Endothelial cell (in vitro differentiated cells): ENCODE measurements at regions not wholly inside any gene's neighbourhood (a gene's known extent, or its start where the extent isn't known, plus 50 kb on each side); places are given as distances from the start of the nearest gene placed in this dataset.

Experiments used
- DNase-seq: peaks from one replicate; pipeline ENCODE4 v3.0.0; 2021; ENCODE audit warnings: low spot score
- H3K27ac Mint-ChIP-seq: one replicate; pipeline ENCODE4 v1.8.0; 2021; ENCODE audit warnings: mixed read lengths, inconsistent platforms; ENCODE audit not compliant: unreplicated experiment
- H3K27me3 Mint-ChIP-seq: one replicate; pipeline ENCODE4 v1.8.0; 2021; ENCODE audit warnings: mild to moderate bottlenecking, moderate library complexity, mixed read lengths, inconsistent platforms; ENCODE audit not compliant: unreplicated experiment
- H3K36me3 Mint-ChIP-seq: one replicate; pipeline ENCODE4 v1.8.0; 2021; ENCODE audit warnings: mild to moderate bottlenecking, low read depth, mixed read lengths, inconsistent platforms; ENCODE audit not compliant: unreplicated experiment
- H3K4me1 Mint-ChIP-seq: one replicate; pipeline ENCODE4 v1.8.0; 2021; ENCODE audit warnings: mild to moderate bottlenecking, mixed read lengths, inconsistent platforms; ENCODE audit not compliant: unreplicated experiment
- H3K4me3 Mint-ChIP-seq: one replicate; pipeline ENCODE4 v1.8.0; 2021; ENCODE audit warnings: mild to moderate bottlenecking, mixed read lengths, inconsistent platforms; ENCODE audit not compliant: unreplicated experiment
- H3K9me3 Mint-ChIP-seq: one replicate; pipeline ENCODE4 v1.8.0; 2021; ENCODE audit warnings: mixed read lengths, inconsistent platforms; ENCODE audit not compliant: unreplicated experiment
- CTCF ChIP-seq: fragments of 200-600 bp; sonication (generic); IDR thresholded peaks from one replicate; pipeline ENCODE4 v1.5.0; 2021; ENCODE audit warnings: antibody characterized with exemption; ENCODE audit not compliant: unreplicated experiment

- no peak for TF ChIP-seq CTCF
- no peak overlapping the region for H3K27ac Mint-ChIP-seq
- H3K4me1 Mint-ChIP-seq: peaks cover 6% of the 10 kb centered on the region
- no peak overlapping the region for H3K4me3 Mint-ChIP-seq
- DNase-seq: no peak
- H3K27me3 Mint-ChIP-seq: peaks cover 1% of the 10 kb centered on the region
- peaks cover 24% of the 10 kb centered on the region for H3K36me3 Mint-ChIP-seq
- H3K9me3 Mint-ChIP-seq: no peaks in the 10 kb centered on the region
These were observed 97.3 kb upstream of the DMRT1 start for GRCh38 chr9:744046-744712.

GRCh38 chr9:744790-745484 is 96.6 kb upstream of the DMRT1 start:
- Mint-ChIP-seq H3K4me3 (no peak overlapping the region), H3K4me1 (peaks cover 6% of the 10 kb centered on the region), H3K36me3 (peaks cover 22% of the 10 kb centered on the region), H3K27ac (no peak overlapping the region), H3K9me3 (no peaks in the 10 kb centered on the region), H3K27me3 (peaks cover 1% of the 10 kb centered on the region)
- DNase-seq: no peak
- no peak for TF ChIP-seq CTCF

- Mint-ChIP-seq H3K27ac (no peak overlapping the region), H3K27me3 (peaks cover 1% of the 10 kb centered on the region), H3K4me3 (no peak overlapping the region), H3K4me1 (peaks cover 6% of the 10 kb centered on the region), H3K9me3 (no peaks in the 10 kb centered on the region), H3K36me3 (peaks cover 14% of the 10 kb centered on the region)
- no peak for DNase-seq
- TF ChIP-seq CTCF: no peak
These were observed 95.6 kb upstream of the DMRT1 start for GRCh38 chr9:745761-746380.

- Mint-ChIP-seq H3K27me3 (peaks cover 1% of the 10 kb centered on the region), H3K4me3 (no peak overlapping the region), H3K4me1 (peaks cover 6% of the 10 kb centered on the region), H3K9me3 (no peaks in the 10 kb centered on the region), H3K36me3 (peaks cover 13% of the 10 kb centered on the region), H3K27ac (no peak overlapping the region)
- DNase-seq: no peak
- TF ChIP-seq CTCF: no peak
These were observed 94.6 kb upstream of the DMRT1 start for GRCh38 chr9:746661-747434.
